Small intestine (tissue), 7 donors: ENCODE measurements at regions not wholly inside any gene's neighbourhood (a gene's known extent, or its start where the extent isn't known, plus 50 kb on each side); places are given as distances from the start of the nearest gene placed in this dataset.
A peak's percentile ranks its signal among the peaks of the same experiment; 100 is the strongest.

ENCODE experiments used
- DNase-seq, 2 donors: peaks; one replicate each; pipeline versions ENCODE4 v3.0.0 to v3.0.0-alpha.2; 2013
- FAIRE-seq: peaks from 2 replicates; lab custom pipeline; 2012; peaks lifted over from hg19 to GRCh38; lab: Jason Lieb, UNC
- H3K27ac ChIP-seq, 3 donors: one replicate each; pipeline ENCODE4 v1.5.1; 2013; ENCODE audit warnings: low read length in 2 of 3, mild to moderate bottlenecking in 2 of 3, control low read depth in 1 of 3, inconsistent platforms in 1 of 3, low read depth in 1 of 3, moderate library complexity in 1 of 3
- H3K27me3 ChIP-seq, 3 donors: one replicate each; pipeline ENCODE4 v1.6.1; 2013; ENCODE audit warnings: low read length in 3 of 3, inconsistent platforms in 1 of 3; ENCODE audit not compliant: control insufficient read depth in 3 of 3, insufficient read depth in 3 of 3
- H3K36me3 ChIP-seq, 3 donors: one replicate each; pipeline ENCODE4 v1.6.1; 2013; ENCODE audit warnings: low read length in 3 of 3, inconsistent platforms in 1 of 3, low read depth in 1 of 3, mild to moderate bottlenecking in 1 of 3, moderate library complexity in 1 of 3; ENCODE audit not compliant: control insufficient read depth in 3 of 3, insufficient read depth in 2 of 3
- H3K4me1 ChIP-seq, 3 donors: one replicate each; pipeline ENCODE4 v1.6.1; 2013; ENCODE audit warnings: low read length in 2 of 3, inconsistent platforms in 1 of 3, low read depth in 1 of 3, mild to moderate bottlenecking in 1 of 3, moderate library complexity in 1 of 3; ENCODE audit not compliant: control insufficient read depth in 3 of 3, insufficient read depth in 2 of 3
- H3K4me3 ChIP-seq, 3 donors: one replicate each; pipeline ENCODE4 v1.5.1; 2013; ENCODE audit warnings: low read length in 3 of 3, control low read depth in 1 of 3, inconsistent platforms in 1 of 3, low read depth in 1 of 3, mild to moderate bottlenecking in 1 of 3, moderate library complexity in 1 of 3
- H3K9me3 ChIP-seq, 2 donors: one replicate each; pipeline ENCODE4 v1.6.1; 2013; ENCODE audit warnings: low read depth in 1 of 2, low read length in 1 of 2; ENCODE audit not compliant: control insufficient read depth in 2 of 2, insufficient read depth in 1 of 2
- WGBS, 3 donors: extraction: QIAGEN DNeasy Blood & Tissue Kit; methylation state at CpG; one replicate each; pipeline ENCODE4 v1.1.7; 2013; 5-methylcytosine and 5-hydroxymethylcytosine counted together
- donor health status: healthy with polysubstance abuse.
- donor health status: control.
- donor health status: control.
- donor health status: Bipolar disorder and iron deficiency.
- donor health status: healthy.

- WGBS, 3 donors, result 68 to 75% (median 72%) methylated on average over 3 of the region's 3 CpGs
- Histone ChIP-seq H3K27ac (no peak overlapping the region), H3K4me3 (no peak overlapping the region), H3K36me3 (no peaks in the 10 kb centered on the region), H3K9me3 (no peaks in the 10 kb centered on the region), H3K27me3 (peaks cover 0 to 2% (median 0%) of the 10 kb centered on the region in 3 donors), H3K4me1 (no peaks in the 10 kb centered on the region)
- DNase-seq, result no peak
- no peak for FAIRE-seq
Measured at GRCh38 chr15:61651267-61651666, 409.0 kb downstream of the VPS13C start.

GRCh38 chr15:61649046-61649445, 411.2 kb downstream of the VPS13C start:
- Histone ChIP-seq H3K36me3 (no peaks in the 10 kb centered on the region), H3K4me3 (no peak overlapping the region), H3K9me3 (no peaks in the 10 kb centered on the region), H3K27me3 (peaks cover 0 to 2% (median 0%) of the 10 kb centered on the region in 3 donors), H3K27ac (no peak overlapping the region), H3K4me1 (no peaks in the 10 kb centered on the region)
- 79 to 85% (median 79%) methylated on average over 5 of the region's 5 CpGs for WGBS, 3 donors
- DNase-seq (no peak), FAIRE-seq (no peak)

- no peaks in the 10 kb centered on the region for H3K36me3 ChIP-seq
- no peak overlapping the region for H3K4me3 ChIP-seq
- H3K27ac ChIP-seq, result no peak overlapping the region
- H3K9me3 ChIP-seq, result no peaks in the 10 kb centered on the region
- no peaks in the 10 kb centered on the region for H3K4me1 ChIP-seq
- DNase-seq (no peak), FAIRE-seq (no peak)
- 77 to 89% (median 83%) methylated on average over 4 of the region's 4 CpGs for WGBS, 3 donors
- peaks cover 0 to 2% (median 0%) of the 10 kb centered on the region in 3 donors for H3K27me3 ChIP-seq
Measured at GRCh38 chr15:61644550-61644949, 415.4 kb upstream of the RORA start.

GRCh38 chr15:61641645-61642044, 412.5 kb upstream of the RORA start:
- FAIRE-seq, result no peak
- no peak for DNase-seq
- H3K4me1 ChIP-seq, result no peaks in the 10 kb centered on the region
- WGBS, 3 donors, result 87 to 95% (median 91%) methylated on average over 6 of the region's 6 CpGs
- H3K9me3 ChIP-seq, result no peaks in the 10 kb centered on the region
- H3K4me3 ChIP-seq, result no peak overlapping the region
- H3K27ac ChIP-seq, result no peak overlapping the region
- H3K36me3 ChIP-seq, result no peaks in the 10 kb centered on the region
- no peaks in the 10 kb centered on the region for H3K27me3 ChIP-seq

- no peak for FAIRE-seq
- Histone ChIP-seq H3K4me1 (no peaks in the 10 kb centered on the region), H3K9me3 (no peaks in the 10 kb centered on the region), H3K27me3 (no peaks in the 10 kb centered on the region), H3K4me3 (no peak overlapping the region), H3K27ac (no peak overlapping the region), H3K36me3 (no peaks in the 10 kb centered on the region)
- DNase-seq, result peak in 1 of 2 donors; percentile 10
Measured at GRCh38 chr15:61640756-61641155, 411.7 kb upstream of the RORA start.

- no peaks in the 10 kb centered on the region for H3K27me3 ChIP-seq
- no peaks in the 10 kb centered on the region for H3K36me3 ChIP-seq
- FAIRE-seq (no peak), DNase-seq (no peak)
- no peaks in the 10 kb centered on the region for H3K4me1 ChIP-seq
- no peaks in the 10 kb centered on the region for H3K9me3 ChIP-seq
- WGBS, 3 donors, result 69 to 78% (median 75%) methylated on average over 12 of the region's 12 CpGs
- no peak overlapping the region for H3K4me3 ChIP-seq
- H3K27ac ChIP-seq, result no peak overlapping the region
Measured at GRCh38 chr15:61639491-61639890, 410.4 kb upstream of the RORA start.

GRCh38 chr15:61634837-61635236, 405.7 kb upstream of the RORA start:
- FAIRE-seq, result no peak

GRCh38 chr15:61633951-61634350, 404.8 kb upstream of the RORA start:
- no peaks in the 10 kb centered on the region for H3K9me3 ChIP-seq
- H3K27me3 ChIP-seq, result peaks cover 0 to 3% (median 0%) of the 10 kb centered on the region in 3 donors
- DNase-seq (no peak), FAIRE-seq (no peak)
- H3K36me3 ChIP-seq, result no peaks in the 10 kb centered on the region
- H3K4me1 ChIP-seq, result no peaks in the 10 kb centered on the region
- WGBS, 3 donors, result 91 to 92% (median 92%) methylated on average over 4 of the region's 4 CpGs
- H3K27ac ChIP-seq, result no peak overlapping the region
- H3K4me3 ChIP-seq, result no peak overlapping the region

More at GRCh38 chr15:61634837-61635236, 405.7 kb upstream of the RORA start:
- Histone ChIP-seq H3K4me1 (no peaks in the 10 kb centered on the region), H3K36me3 (no peaks in the 10 kb centered on the region), H3K27me3 (peaks cover 0 to under 1% (median 0%) of the 10 kb centered on the region in 3 donors), H3K27ac (no peak overlapping the region), H3K9me3 (no peaks in the 10 kb centered on the region), H3K4me3 (no peak overlapping the region)
- WGBS, 3 donors, result 45 to 68% (median 60%) methylated on average over 1 of the region's 1 CpG
- DNase-seq, result no peak

- Histone ChIP-seq H3K4me3 (no peak overlapping the region), H3K27me3 (peaks cover 0 to 3% (median 0%) of the 10 kb centered on the region in 3 donors), H3K9me3 (no peaks in the 10 kb centered on the region), H3K36me3 (no peaks in the 10 kb centered on the region), H3K27ac (no peak overlapping the region), H3K4me1 (no peaks in the 10 kb centered on the region)
- no peak for DNase-seq
- FAIRE-seq, result no peak
- WGBS, 3 donors, result 79 to 81% (median 80%) methylated on average over 3 of the region's 3 CpGs
Measured at GRCh38 chr15:61629269-61629668, 400.2 kb upstream of the RORA start.
